Pulmonary artery endothelial cell (primary cell): ENCODE measurements at regions not wholly inside any gene's neighbourhood (a gene's known extent, or its start where the extent isn't known, plus 50 kb on each side); places are given as distances from the start of the nearest gene placed in this dataset.

Source experiments
- DNase-seq: peaks from one replicate; pipeline ENCODE4 v3.0.0-alpha.2; 2011; ENCODE audit warnings: low read depth, low spot score

DNA sequence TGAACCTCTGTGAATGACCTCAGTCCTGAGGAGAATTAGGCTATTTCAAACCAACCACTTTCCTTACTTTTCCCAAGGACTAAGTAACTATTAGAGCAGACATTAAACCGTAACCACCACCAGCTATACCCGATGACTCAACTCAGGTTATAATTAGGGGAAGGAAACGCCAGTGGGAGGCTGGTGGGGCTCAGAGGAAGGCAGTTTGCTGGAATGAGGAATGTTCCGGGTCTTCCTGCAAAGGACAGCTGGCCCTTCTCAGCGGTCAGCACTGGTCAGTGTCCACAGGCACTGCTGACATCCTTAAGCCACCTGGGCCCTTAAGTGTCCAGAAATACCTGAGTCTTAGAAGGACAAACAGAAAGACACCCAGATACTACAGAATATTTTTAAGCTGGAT lies 515.2 kb downstream of the MAFB start:
- no peak for DNase-seq

DNA sequence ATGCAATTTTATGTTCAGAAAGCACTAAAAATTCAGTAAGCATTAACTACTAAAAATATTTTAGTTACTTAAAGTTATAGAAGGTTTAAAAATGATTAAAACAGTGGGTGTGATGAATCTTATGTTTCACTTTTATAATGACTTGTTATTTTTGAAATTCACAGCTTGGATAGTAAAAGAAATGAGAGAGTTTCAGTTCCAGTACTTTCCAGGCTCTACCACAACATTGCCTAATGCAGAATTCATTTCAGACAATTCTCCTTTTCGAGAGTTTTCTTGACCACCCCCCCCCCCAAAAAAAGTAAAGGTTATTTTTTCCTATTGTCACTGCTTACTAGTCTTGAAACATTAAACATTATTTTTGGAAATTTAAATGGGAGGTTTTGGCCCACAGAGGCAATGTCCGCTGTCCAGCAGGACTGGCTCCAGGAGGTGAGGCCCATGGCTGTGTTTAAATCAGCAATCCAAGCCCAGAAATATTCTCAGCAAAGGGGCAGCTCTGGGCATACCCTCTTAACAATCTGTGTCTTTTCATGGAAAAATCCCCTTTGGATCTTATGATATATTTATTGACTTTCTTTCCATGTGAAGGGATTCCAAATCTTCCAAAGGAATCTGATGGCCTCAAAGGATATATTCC lies 519.9 kb downstream of the MAFB start:
- no peak for DNase-seq

DNA sequence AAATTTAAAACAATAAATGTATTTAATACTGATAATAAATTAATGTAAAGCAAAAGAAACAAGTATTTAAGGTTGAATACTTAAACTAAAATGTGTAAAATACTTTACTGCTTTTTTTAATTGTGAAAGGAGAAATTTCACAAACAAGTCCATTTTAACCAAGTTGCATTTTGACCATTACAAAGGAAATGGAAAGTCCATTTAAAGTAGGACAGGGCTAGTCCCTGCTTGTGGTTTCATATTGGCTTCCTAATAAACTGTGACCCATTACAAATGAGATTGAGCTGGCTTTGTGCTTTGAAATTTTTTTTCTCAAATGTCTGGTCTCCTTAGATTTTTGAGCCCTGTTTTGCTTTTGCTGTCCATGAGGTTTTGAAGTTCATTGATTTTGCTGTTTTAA lies 527.6 kb downstream of the MAFB start:
- no peak for DNase-seq

DNA sequence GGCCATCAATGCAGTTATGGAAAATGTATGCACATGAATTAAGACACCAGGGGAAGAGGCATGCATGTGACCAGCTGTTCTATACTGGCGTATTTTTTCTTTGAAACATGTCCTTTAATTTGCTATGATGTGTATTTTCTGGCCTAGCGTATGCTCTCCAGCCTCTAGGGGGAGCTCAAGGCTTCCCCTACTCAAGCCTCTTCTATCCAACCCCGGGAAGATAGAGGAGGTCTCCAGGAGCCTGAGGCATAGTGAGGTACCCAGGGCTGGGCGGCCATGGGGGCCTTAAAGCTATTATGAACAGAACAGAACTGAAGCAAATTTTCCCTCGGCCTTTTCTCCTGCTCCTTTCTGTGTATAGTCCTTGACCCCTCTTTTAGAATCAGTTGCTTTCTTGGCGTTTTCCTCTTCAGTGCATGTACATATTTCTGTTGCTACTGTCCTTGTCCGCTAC lies 528.9 kb downstream of the MAFB start:
- peak; percentile 37 for DNase-seq

DNA sequence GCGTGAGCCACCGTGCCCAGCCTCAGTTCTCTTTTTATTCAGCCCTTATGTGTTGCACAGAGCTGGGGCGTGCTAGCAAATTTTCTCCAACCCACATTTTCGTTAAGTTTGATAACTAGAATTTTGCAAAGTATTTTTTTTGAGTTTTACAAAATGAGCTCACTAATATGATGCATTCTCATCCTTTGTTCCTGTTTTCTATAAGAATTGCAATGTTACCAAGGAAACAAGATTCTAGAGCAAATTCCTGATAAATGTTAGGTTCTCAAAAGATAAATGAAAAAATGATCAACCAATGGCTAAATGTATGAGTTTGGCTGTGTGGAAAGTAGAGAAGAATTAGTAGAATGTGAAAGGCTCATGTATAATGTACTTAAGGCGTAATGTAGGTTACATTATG lies 529.8 kb downstream of the MAFB start:
- DNase-seq, result no peak

DNA sequence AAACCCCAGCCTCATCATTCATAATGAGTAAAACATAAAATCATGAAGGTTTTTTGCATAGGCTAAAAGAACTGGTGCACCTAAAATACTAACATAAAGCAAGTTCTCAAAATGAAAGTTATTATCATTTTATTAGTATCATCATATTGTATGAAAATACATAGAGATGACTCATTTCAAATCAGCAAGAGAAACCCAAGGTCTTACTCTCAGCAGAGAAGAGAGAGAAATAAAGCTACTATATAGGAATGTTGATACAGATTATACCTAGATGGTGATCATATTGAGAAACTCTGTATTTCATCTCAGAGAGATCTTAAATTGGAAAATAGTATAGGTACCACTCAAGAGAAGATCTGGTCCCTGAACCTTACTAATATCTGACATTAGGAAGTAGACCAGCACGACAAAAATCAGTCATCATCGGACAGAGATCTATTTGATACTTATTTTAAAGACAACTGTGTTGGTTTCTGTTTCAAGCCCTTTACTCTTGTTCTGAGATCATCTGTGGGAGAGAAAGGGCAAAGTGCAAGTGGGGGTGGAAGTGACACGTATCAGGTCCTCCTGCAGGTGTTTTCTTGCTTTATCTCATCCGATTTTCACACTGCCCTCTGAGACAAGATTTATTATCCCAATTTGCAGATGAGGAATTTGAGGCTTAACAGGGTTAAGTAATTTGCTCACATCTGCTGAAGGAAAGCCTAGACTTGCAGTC lies 532.3 kb downstream of the MAFB start:
- no peak for DNase-seq

DNA sequence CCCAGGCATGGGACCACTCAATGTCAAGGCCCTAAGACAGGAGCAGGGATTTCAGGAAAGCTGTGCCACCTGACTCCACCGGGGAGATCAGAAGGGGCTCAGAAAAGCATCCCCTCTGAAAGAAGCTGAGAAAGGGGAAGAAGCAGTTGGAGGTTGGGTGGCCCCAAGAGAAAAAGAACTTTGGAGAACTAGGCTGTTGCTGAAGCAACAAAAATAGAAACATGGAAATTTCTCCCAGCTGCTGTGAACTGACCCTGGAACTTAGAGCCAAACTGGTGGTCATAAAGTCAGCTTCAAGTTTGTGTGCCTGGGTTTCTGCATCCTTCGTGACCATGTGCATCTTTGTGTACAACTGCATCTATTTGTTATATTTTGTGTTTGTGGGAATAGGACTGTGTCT lies 534.5 kb downstream of the MAFB start:
- DNase-seq, result no peak

DNA sequence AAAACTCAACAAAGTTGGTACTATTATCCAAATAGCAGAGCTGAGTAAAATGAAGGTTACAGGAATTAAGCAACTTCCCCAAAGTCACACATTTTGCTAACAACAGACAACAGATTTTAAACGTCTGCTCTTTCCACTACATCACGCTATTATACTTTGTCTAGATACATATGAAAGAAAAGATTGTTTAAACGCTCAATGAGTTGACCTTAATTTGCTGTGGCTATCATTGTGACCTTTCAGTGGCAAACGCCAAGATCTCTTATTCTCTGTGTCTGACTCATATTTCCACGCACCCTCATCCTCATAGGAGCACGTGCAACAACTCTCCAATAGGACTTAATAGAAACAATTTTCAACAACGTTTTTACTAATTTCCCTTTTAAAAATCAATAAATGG lies 540.1 kb downstream of the MAFB start:
- no peak for DNase-seq

DNA sequence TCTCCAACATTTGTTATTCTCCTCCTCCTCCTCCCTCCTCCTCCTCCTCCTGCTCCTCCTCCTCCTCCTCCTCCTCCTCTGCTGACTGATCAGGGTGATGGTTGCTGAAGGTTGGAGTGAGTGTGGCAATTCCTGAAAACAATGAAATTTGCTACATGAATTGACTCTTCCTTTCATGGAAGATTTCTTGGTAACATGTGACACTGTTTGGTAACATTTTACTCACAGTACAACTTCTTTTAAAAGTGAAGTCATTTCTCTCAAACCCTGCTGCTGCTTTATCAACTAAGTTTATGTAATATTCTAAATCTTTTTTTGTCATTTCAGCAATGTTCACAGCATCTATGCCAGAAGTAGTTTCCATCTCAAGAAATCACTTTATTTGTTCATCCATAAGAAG lies 543.0 kb downstream of the MAFB start:
- no peak for DNase-seq

DNA sequence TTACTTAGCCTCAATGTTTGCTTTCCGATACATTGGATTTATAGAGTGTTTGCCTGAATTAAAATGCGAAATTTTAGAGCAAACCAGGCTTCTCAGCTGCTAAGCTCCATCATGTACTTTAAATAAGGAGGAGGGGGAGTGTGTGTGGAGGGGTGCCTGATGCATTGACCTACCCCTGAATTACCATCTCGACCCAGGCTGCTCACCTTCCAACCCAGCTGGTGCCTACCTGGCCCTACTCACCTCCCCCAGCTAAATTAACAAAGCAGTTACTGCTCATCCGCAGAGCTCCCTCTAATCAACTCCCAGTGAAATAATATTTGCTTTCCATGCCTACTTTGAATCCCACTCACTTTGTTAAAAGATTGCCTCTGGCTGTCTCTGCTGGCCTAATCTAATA lies 544.5 kb downstream of the MAFB start:
- no peak for DNase-seq

DNA sequence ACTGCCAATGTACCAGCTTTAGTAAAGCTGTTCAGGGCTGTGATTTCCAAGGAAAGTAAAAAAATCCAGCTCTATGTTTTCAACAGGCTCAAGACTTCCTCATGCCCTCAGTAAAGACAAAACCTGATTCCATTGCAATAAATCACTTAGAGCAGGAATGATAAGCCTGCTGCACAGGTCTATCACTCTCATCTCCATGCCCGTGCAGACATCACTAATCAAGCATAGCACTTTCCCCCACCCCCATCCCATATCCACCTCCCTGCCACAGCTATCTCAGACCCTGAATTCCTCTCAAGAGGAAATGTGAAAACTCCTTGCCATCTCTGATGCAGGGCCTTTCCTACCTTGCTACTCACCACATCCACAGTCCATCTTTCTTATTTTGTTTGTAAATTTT lies 554.9 kb downstream of the MAFB start:
- no peak for DNase-seq

DNA sequence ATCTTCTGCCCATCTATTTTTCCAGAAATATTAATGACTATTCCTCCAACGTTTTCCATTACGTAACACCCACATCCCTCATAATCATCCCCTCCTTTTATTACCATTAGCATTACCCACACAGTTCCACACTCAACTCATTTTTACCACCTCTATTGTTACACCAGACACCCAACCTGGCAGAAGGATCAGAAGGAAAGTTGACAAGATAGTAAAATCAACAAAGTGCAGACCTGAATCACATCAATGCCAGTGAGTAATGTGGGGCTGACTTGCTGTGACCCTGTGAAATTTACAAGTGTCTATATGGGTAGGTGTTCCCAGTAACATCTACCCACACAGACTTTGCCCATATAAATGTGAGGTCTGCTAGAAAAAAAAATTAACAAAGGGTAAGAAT lies 568.2 kb downstream of the MAFB start:
- no peak for DNase-seq

DNA sequence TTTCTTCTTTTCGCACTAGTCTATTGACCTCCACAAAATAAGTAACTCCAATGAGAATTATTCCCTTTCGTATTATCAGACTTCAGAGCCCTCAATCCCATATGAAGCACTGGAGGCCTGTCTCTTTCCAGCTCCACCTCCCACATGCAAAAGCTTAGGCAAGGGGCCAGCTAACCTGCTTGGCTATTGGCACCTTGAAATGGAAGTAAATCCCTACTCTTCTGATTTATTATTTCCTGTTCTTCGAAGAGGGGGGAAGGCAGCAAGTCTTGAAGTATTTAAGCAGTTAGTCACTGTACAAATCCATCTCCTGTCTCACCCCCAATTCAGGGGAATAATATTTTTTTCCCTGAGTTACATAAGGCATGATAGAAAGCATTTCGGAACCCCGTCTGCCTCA lies 577.8 kb downstream of the MAFB start:
- no peak for DNase-seq

DNA sequence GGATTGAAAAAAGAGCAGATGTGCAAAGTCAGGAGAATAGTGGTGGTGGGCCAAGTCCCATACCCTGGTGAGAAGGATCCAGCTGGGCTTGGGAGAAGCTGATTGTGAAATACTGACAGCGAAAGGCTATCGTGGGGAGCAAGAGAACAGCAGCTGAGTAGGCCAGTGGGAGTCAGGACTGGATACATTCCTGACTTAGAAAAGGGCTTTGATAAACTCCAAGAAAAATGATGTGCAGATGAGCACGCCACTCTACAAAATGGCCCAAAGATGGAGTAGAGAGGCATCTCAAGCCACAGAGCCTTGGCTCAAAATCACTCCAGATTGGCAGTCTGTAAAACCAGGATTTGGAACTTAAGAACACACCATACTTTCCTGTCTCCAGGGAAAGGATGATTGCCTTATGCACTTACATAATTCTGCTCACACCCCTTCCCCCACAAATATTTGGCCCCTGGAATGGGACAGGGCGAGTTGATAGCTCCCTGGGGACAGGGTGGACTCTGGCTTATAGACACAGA lies 578.7 kb downstream of the MAFB start:
- no peak for DNase-seq

DNA sequence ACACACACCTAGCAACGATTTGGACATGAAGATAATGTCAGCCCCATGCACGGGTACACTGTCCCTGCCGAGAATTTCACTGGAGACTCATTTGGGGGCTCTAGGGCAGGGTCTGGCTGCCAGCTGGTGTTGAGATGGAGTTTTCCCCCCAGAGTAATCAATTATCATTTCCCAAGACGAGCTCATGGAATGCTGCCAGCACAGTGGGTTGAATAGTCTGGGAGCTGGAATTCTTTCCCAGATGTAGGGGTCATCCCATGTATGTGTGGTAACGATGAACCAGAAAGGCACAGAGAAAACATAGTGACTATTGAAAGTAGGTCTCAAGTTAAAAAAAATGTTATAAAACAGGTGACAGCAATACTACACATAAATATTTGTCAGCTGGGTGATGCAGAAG lies 579.9 kb downstream of the MAFB start:
- DNase-seq, result no peak

DNA sequence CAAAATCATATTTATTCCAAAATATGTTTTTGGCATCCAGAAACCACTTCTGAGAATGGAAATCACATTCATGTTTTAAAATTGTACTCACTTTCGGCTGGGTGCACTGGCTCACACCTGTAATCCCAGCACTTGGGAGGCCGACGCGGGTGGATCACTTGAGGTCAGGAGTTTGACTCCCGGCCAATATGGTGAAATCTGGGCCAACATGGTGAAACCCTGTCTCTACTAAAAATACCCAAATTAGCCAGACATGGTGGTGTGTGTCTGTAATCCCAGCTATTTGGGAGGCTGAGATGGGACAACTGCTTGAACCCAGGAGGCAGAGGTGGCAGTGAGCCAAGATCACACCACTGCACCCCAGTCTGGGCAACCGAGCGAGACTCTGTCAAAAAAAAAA lies 580.7 kb downstream of the MAFB start:
- DNase-seq, result no peak

DNA sequence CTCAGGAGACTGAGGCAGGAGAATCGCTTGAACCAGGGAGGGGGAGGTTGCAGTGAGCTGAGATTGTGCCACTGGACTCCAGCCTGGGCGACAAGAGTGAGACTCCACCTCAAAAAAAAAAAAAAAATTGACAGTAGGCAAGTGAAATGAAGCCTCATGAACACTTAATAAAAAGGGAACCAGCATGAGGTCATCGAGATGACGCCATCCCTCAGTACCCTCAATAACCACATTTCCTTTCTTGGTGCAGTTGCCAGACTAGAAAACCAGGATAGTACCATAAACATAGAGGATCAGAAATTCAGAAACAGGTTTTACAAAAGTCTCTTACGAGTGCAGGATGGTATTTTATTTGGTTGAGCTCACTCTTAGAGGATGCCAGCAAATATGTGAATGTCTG lies 584.1 kb downstream of the MAFB start:
- DNase-seq, result no peak

DNA sequence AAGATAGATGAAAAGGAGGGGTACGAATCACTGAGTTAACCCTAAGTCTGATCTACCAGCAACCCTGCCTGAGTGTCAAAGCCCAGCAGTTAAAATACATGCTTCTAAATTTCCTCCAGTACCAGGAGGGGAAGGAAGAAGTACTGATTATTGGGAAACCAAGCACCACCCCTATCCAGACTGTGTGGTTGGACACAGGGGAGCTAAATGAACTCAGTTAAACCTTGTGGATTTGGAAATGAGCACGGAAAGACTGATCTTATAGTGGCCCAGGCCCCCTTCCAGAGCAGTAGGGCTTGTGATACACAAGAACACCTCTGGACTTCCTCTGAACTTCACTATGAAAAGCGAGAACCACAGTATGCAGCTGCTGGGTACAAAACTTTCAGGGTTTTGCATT lies 585.6 kb downstream of the MAFB start:
- no peak for DNase-seq

DNA sequence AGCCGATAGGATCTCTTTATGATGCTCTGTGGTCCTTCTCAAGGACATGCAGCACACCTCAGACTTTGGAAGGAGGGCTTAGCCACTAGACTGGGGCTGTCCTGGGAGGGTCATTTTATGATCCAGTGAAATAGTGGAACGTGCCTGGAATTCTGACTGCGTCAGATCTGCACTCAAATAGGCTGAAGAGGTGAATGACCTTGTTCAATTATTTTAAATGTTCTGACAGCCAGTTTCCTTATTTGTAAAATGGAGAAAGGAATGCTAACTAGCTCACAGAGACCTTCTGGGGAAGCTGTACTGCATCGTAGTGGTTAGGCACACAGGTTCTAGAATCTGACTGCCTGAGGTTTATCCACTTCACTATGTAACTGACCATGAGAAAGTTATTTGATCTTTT lies 587.5 kb downstream of the MAFB start:
- DNase-seq, result no peak

DNA sequence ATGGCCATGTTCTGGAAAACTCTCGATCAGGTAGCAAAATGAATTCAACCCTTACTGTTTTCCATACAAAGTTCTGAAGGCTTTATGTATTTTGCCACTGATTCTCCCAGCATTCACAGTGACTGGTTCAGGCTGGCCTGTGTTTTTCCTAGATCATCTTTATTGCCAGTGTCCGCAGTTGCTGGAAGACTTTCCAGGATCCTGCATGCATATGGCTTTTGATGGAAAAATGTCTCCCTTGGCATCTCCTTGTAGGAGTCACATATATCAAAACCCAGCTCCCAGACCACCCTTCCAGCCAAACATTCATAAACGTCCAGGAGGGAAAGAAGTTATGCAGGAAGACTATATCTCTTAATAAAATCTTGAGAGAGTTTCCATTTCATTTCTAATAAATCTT lies 588.8 kb downstream of the MAFB start:
- DNase-seq, result no peak

DNA sequence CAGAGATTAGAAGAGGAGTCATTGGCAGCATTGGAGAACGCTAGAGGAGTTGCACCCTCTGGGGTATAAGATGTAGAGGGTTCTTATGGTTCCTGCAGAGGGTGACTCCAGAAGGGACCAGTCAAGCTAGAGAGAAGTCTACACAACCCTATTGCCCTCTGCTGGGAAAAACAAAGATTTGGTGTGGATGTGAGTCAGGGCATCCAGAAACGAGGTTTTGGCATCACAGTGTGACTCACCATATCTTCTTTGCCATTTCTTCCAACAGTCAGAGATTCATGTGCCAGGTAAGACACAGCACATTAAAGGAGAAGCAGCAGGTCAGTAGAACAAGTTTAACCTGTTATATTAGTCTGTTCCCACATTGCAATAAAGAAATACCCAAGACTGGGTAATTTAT lies 598.8 kb downstream of the MAFB start:
- no peak for DNase-seq

DNA sequence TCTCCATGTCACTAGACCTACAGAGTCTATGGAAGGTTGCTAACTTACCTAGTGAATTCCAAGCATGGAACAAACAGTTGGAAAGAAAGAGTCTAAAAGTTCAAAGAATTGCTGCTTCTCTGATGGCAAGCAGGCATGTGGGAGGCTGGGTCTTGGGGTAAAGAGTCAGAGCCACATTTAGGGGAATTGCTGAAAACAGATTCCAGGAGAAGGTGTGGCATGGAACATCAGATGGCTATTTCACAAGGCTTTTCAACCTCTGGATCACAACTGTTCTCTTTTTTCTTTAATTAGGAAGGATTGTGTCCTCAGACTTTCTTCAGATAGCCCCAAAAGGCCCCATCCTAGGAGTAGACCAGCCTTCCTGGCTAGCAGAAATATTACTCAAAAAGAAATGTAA lies 601.5 kb downstream of the MAFB start:
- DNase-seq, result no peak

DNA sequence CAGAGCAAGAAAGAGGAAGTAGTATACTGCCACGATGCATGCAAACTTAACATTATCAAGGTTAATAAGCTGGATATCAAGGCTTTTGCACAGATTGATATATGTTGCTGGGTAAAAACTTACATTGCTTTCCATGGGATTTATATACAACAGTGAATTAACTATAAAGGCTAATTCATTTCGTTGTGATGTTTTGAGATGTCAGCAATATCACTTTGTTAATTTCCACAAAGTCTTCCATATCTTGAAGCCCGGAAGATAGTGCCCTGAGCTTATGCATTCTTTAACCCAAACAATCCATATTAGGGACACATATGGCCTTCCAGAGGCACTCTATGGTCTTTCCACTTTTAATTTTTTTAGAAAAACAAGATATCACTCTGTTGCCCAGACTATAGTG lies 603.5 kb downstream of the MAFB start:
- DNase-seq, result no peak
